NCI-H146 treated with DMSO at 0.1 percent for 48 hours (cell line): ENCODE measurements at regions not wholly inside any gene's neighbourhood (a gene's known extent, or its start where the extent isn't known, plus 50 kb on each side); places are given as distances from the start of the nearest gene placed in this dataset.
"Not testable (repeated sequence)": the region's sequence is repeated elsewhere in the genome, so short reads cannot be mapped to it uniquely, and the experiment has no call there.

Experiments
- DNase-seq: peaks from one replicate; lab custom pipeline; 2025; ENCODE audit not compliant: unreplicated experiment; lab: John Stamatoyannopoulos, UW

GRCh38 chr10:90111671-90112070 is 410.3 kb downstream of the KIF20B start:
- DNase-seq = no peak

- DNase-seq = no peak
Measured at GRCh38 chr10:90112681-90113080, 411.3 kb downstream of the KIF20B start.

GRCh38 chr10:90118567-90118966 is 417.2 kb downstream of the KIF20B start:
- DNase-seq = not testable (repeated sequence)

GRCh38 chr10:90119631-90120280 is 418.4 kb downstream of the KIF20B start:
- DNase-seq = not testable (repeated sequence)

GRCh38 chr10:90125456-90126255 is 424.3 kb downstream of the KIF20B start:
- no peak for DNase-seq

- DNase-seq = no peak
Measured at GRCh38 chr10:90126256-90126595, 424.8 kb downstream of the KIF20B start.

- no peak for DNase-seq
Measured at GRCh38 chr10:90130321-90131086, 429.1 kb downstream of the KIF20B start.

- DNase-seq = no peak
Measured at GRCh38 chr10:90133606-90134005, 432.2 kb downstream of the KIF20B start.

GRCh38 chr10:90136731-90137316 is 435.4 kb downstream of the KIF20B start:
- DNase-seq = no peak

GRCh38 chr10:90138844-90139243 is 437.5 kb downstream of the KIF20B start:
- DNase-seq = no peak

GRCh38 chr10:90141791-90142190 is 440.4 kb downstream of the KIF20B start:
- DNase-seq = no peak

GRCh38 chr10:90143937-90144336 is 442.5 kb downstream of the KIF20B start:
- DNase-seq = no peak

- no peak for DNase-seq
Measured at GRCh38 chr10:90148116-90148855, 446.9 kb downstream of the KIF20B start.

GRCh38 chr10:90149563-90149962 is 448.2 kb downstream of the KIF20B start:
- no peak for DNase-seq

- no peak for DNase-seq
Measured at GRCh38 chr10:90162271-90162853, 461.0 kb downstream of the KIF20B start.

- DNase-seq = no peak
Measured at GRCh38 chr10:90167174-90168064, 466.0 kb downstream of the KIF20B start.

GRCh38 chr10:90168244-90168643 is 466.9 kb downstream of the KIF20B start:
- DNase-seq = no peak

- DNase-seq = no peak
Measured at GRCh38 chr10:90171014-90171722, 469.8 kb downstream of the KIF20B start.

- DNase-seq = no peak
Measured at GRCh38 chr10:90174531-90174930, 473.1 kb downstream of the KIF20B start.
